SU-DHL-6 (cell line): ENCODE measurements at regions not wholly inside any gene's neighbourhood (a gene's known extent, or its start where the extent isn't known, plus 50 kb on each side); places are given as distances from the start of the nearest gene placed in this dataset.

Experiments used
- EZH2phosphoT487 ChIP-seq: fragments of 200-600 bp; sonication (generic), shearing (Covaris generic); conservative IDR thresholded peaks from 2 replicates; pipeline ENCODE4 v1.6.1; 2018; ENCODE audit warnings: mild to moderate bottlenecking, antibody characterized with exemption, low read length, moderate library complexity, mixed read lengths
- TF ChIP-seq, protein P1 (sequence below): fragments of 200-600 bp; sonication (generic); IDR thresholded peaks from one replicate; pipeline ENCODE4 v1.5.1; 2017; ENCODE audit warnings: antibody characterized with exemption, mild to moderate bottlenecking, low read length, moderate library complexity; ENCODE audit not compliant: insufficient read depth, poor library complexity, severe bottlenecking

DNA sequence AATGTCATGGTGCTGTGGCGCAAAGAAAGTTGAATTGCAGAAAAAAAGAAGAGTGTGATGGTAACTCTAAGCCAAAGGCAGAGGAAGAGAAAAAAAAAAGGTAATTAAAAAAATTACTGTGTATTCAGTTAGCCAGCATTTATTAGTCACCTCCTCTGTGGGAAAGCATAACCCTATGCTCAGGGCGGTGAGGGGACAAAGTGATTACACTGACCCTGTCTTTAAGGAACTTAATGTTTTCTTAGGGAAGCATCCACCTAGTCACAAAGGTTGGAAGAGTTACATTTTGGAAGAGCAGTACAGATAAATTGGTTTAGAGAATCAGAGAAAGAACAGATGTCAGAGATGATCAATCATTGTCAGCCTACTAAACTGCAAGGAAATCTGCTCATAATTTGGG, 410.3 kb downstream of the CDH11 start:
- TF ChIP-seq EZH2phosphoT487, result no peak
- TF ChIP-seq, protein P1, sequence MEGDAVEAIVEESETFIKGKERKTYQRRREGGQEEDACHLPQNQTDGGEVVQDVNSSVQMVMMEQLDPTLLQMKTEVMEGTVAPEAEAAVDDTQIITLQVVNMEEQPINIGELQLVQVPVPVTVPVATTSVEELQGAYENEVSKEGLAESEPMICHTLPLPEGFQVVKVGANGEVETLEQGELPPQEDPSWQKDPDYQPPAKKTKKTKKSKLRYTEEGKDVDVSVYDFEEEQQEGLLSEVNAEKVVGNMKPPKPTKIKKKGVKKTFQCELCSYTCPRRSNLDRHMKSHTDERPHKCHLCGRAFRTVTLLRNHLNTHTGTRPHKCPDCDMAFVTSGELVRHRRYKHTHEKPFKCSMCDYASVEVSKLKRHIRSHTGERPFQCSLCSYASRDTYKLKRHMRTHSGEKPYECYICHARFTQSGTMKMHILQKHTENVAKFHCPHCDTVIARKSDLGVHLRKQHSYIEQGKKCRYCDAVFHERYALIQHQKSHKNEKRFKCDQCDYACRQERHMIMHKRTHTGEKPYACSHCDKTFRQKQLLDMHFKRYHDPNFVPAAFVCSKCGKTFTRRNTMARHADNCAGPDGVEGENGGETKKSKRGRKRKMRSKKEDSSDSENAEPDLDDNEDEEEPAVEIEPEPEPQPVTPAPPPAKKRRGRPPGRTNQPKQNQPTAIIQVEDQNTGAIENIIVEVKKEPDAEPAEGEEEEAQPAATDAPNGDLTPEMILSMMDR, result no peak
